GM23338 (cell line): ENCODE measurements at regions not wholly inside any gene's neighbourhood (a gene's known extent, or its start where the extent isn't known, plus 50 kb on each side); places are given as distances from the start of the nearest gene placed in this dataset.

Experiments used
- EZH2 ChIP-seq: fragments of 200-600 bp; sonication (generic); IDR thresholded peaks from one replicate; pipeline ENCODE4 v1.8.0; 2017; ENCODE audit warnings: antibody characterized with exemption, mild to moderate bottlenecking, low read depth; ENCODE audit not compliant: unreplicated experiment
- EZH2phosphoT487 ChIP-seq: fragments of 200-600 bp; sonication (generic); IDR thresholded peaks from one replicate; pipeline ENCODE4 v1.8.1; 2018; ENCODE audit warnings: antibody characterized with exemption; ENCODE audit not compliant: unreplicated experiment
- JUNB ChIP-seq: IDR thresholded peaks from one replicate; pipeline ENCODE4 v1.6.1; 2016; ENCODE audit warnings: antibody characterized with exemption; ENCODE audit not compliant: unreplicated experiment
- NANOG ChIP-seq: IDR thresholded peaks from 2 replicates; pipeline ENCODE4 v1.6.1; 2016; ENCODE audit warnings: antibody characterized with exemption, borderline replicate concordance
- POLR2AphosphoS5 ChIP-seq: IDR thresholded peaks from 2 replicates; pipeline ENCODE4 v1.6.1; 2016; ENCODE audit warnings: antibody characterized with exemption, low read depth
- ZNF114 ChIP-seq: fragments of 250-450 bp; sonication (Bioruptor Pico); IDR thresholded peaks from 2 replicates; pipeline ENCODE4 v1.5.0; 2020; ENCODE audit warnings: mild to moderate bottlenecking, moderate library complexity
- ZNF331 ChIP-seq: fragments of 250-450 bp; sonication (Bioruptor Pico); IDR thresholded peaks from 2 replicates; pipeline ENCODE4 v1.5.0; 2020; ENCODE audit warnings: low read depth, mild to moderate bottlenecking, moderate library complexity
- TF ChIP-seq, protein P1 (sequence below): IDR thresholded peaks from 2 replicates; pipeline ENCODE4 v1.6.1; 2016; ENCODE audit warnings: antibody characterized with exemption
- TF ChIP-seq, protein P2 (sequence below), 2 experiments: fragments of 200-600 bp in 1 of 2; sonication (generic) in 1 of 2; conservative IDR thresholded peaks; 2 replicates each; pipeline versions ENCODE4 v1.5.1 to v1.6.1; 2016 to 2017; ENCODE audit warnings: antibody characterized with exemption in 2 of 2, low read depth in 2 of 2, mild to moderate bottlenecking in 2 of 2, moderate library complexity in 1 of 2
- TF ChIP-seq, protein P3 (sequence below): IDR thresholded peaks from one replicate; pipeline ENCODE4 v1.6.1; 2018; ENCODE audit warnings: antibody characterized with exemption; ENCODE audit not compliant: unreplicated experiment

DNA sequence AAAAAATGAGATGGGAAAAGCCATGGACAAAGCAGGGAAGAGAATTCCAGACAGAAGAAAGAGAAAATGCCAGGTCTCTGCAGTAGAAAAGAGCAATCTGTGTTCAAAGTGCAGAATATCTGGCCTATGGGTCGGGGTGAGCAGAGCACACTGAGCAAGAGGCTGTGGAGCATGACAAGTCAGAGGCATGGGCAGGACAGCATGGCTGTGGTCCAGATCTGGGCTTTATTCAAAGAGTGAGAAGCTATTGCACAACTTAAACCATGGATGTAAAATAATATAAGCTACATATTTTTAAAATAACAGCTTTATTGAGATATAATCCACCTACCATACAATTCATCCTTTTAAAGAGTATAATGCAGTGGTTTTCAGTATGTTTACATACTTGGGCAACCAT is 133.1 kb upstream of the SPDL1 start:
- TF ChIP-seq, protein P1, sequence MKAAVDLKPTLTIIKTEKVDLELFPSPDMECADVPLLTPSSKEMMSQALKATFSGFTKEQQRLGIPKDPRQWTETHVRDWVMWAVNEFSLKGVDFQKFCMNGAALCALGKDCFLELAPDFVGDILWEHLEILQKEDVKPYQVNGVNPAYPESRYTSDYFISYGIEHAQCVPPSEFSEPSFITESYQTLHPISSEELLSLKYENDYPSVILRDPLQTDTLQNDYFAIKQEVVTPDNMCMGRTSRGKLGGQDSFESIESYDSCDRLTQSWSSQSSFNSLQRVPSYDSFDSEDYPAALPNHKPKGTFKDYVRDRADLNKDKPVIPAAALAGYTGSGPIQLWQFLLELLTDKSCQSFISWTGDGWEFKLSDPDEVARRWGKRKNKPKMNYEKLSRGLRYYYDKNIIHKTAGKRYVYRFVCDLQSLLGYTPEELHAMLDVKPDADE, result no peak
- TF ChIP-seq EZH2, result no peak
- TF ChIP-seq, protein P2, sequence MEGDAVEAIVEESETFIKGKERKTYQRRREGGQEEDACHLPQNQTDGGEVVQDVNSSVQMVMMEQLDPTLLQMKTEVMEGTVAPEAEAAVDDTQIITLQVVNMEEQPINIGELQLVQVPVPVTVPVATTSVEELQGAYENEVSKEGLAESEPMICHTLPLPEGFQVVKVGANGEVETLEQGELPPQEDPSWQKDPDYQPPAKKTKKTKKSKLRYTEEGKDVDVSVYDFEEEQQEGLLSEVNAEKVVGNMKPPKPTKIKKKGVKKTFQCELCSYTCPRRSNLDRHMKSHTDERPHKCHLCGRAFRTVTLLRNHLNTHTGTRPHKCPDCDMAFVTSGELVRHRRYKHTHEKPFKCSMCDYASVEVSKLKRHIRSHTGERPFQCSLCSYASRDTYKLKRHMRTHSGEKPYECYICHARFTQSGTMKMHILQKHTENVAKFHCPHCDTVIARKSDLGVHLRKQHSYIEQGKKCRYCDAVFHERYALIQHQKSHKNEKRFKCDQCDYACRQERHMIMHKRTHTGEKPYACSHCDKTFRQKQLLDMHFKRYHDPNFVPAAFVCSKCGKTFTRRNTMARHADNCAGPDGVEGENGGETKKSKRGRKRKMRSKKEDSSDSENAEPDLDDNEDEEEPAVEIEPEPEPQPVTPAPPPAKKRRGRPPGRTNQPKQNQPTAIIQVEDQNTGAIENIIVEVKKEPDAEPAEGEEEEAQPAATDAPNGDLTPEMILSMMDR (conservative IDR thresholded peaks at IDR 0.05; ENCODE audit: low read depth in 2 of 2), result no peak
- TF ChIP-seq POLR2AphosphoS5, result no peak
- TF ChIP-seq, protein P3, sequence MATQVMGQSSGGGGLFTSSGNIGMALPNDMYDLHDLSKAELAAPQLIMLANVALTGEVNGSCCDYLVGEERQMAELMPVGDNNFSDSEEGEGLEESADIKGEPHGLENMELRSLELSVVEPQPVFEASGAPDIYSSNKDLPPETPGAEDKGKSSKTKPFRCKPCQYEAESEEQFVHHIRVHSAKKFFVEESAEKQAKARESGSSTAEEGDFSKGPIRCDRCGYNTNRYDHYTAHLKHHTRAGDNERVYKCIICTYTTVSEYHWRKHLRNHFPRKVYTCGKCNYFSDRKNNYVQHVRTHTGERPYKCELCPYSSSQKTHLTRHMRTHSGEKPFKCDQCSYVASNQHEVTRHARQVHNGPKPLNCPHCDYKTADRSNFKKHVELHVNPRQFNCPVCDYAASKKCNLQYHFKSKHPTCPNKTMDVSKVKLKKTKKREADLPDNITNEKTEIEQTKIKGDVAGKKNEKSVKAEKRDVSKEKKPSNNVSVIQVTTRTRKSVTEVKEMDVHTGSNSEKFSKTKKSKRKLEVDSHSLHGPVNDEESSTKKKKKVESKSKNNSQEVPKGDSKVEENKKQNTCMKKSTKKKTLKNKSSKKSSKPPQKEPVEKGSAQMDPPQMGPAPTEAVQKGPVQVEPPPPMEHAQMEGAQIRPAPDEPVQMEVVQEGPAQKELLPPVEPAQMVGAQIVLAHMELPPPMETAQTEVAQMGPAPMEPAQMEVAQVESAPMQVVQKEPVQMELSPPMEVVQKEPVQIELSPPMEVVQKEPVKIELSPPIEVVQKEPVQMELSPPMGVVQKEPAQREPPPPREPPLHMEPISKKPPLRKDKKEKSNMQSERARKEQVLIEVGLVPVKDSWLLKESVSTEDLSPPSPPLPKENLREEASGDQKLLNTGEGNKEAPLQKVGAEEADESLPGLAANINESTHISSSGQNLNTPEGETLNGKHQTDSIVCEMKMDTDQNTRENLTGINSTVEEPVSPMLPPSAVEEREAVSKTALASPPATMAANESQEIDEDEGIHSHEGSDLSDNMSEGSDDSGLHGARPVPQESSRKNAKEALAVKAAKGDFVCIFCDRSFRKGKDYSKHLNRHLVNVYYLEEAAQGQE, result no peak
- no peak for TF ChIP-seq ZNF331 (CRISPR knock-in tag)
- TF ChIP-seq NANOG, result no peak
- no peak for TF ChIP-seq EZH2phosphoT487
- no peak for TF ChIP-seq JUNB
- no peak for TF ChIP-seq ZNF114 (CRISPR knock-in tag)
